HepG2 (cell line): ENCODE measurements at regions not wholly inside any gene's neighbourhood (a gene's known extent, or its start where the extent isn't known, plus 50 kb on each side); places are given as distances from the start of the nearest gene placed in this dataset.

ENCODE experiments used
- ATAC-seq: fragments of 200-7000 bp; cut with Tn5 transposase; 3 replicates; pipeline ENCODE4 v1.9.1; 2020; ENCODE audit warnings: mild to moderate bottlenecking, moderate library complexity
- BruUV-seq: library from RNA; stranded (reverse); fragments of 400-500 nt; replicated peaks from 2 replicates; lab custom pipeline; 2021; lab: Mats Ljungman, UMichigan
- CTCF ChIA-PET: fragments of 300-600 bp; formaldehyde crosslinking; extraction: SDS; loops from one replicate; lab custom pipeline; 2021; ENCODE audit warnings: low total read pairs, inconsistent platforms, low intra/inter-chr PET ratio; lab: Yijun Ruan, JAX
- POLR2A ChIA-PET: fragments of 350-600 bp; sonication (Branson Sonifier 250); formaldehyde crosslinking; loops from one replicate; lab custom pipeline; 2020; ENCODE audit warnings: antibody characterized with exemption, inconsistent platforms; lab: Yijun Ruan, JAX
- DNase-seq: peaks from one replicate; pipeline ENCODE4 v3.0.0-alpha.2; 2015; ENCODE audit warnings: low spot score
- FAIRE-seq: peaks from 3 replicates; lab custom pipeline; 2011; peaks lifted over from hg19 to GRCh38; lab: Jason Lieb, UNC
- H2AFZ ChIP-seq: one replicate; pipeline ENCODE4 v1.6.1; 2011; ENCODE audit warnings: low read length, inconsistent platforms
- H3K27ac ChIP-seq: fragments of 300-600 bp; 3 replicates; pipeline ENCODE4 v1.8.0; 2011; ENCODE audit warnings: mixed run types, mild to moderate bottlenecking, mixed read lengths, low read length, inconsistent platforms; ENCODE audit not compliant: insufficient read depth; ENCODE audit errors: extremely low read length
- H3K27me3 ChIP-seq, 2 experiments: fragments of 200-600 bp in 1 of 2; 2 replicates in 1 of 2; 3 replicates in 1 of 2; pipeline versions ENCODE4 v1.6.0 to v1.8.0; 2011; ENCODE audit warnings: low read length in 2 of 2, mild to moderate bottlenecking in 2 of 2, moderate library complexity in 2 of 2, inconsistent platforms in 1 of 2; ENCODE audit not compliant: insufficient read depth in 2 of 2, control insufficient read depth in 1 of 2
- H3K36me3 ChIP-seq, 2 experiments: fragments of 200-600 bp in 1 of 2; replicated peaks in 1 of 2; 2 replicates in 1 of 2; 3 replicates in 1 of 2; pipeline versions ENCODE4 v1.5.1 to v1.8.0; 2011; ENCODE audit warnings: low read length in 2 of 2, inconsistent platforms in 1 of 2; ENCODE audit not compliant: insufficient read depth in 2 of 2, control insufficient read depth in 1 of 2
- H3K4me1 ChIP-seq: 2 replicates; pipeline ENCODE4 v1.5.1; 2012; ENCODE audit warnings: low read length, inconsistent platforms; ENCODE audit not compliant: insufficient read depth
- H3K4me2 ChIP-seq: 2 replicates; pipeline ENCODE4 v1.6.0; 2011; ENCODE audit warnings: low read depth, low read length, inconsistent platforms
- H3K4me3 ChIP-seq, 3 experiments: fragments of 200-600 bp in 1 of 3; sonication (generic), shearing (Covaris generic) in 1 of 3; replicated peaks in 1 of 3; 2 replicates each; pipeline ENCODE4 v1.5.1; 2011 to 2016; ENCODE audit warnings: low read length in 3 of 3, inconsistent platforms in 2 of 3, low read depth in 2 of 3, mild to moderate bottlenecking in 2 of 3, control low read depth in 1 of 3, mixed read lengths in 1 of 3; ENCODE audit not compliant: insufficient read depth in 1 of 3
- H3K79me2 ChIP-seq: one replicate; pipeline ENCODE4 v1.6.1; 2011; ENCODE audit warnings: low read length, inconsistent platforms; ENCODE audit not compliant: insufficient read depth
- H3K9ac ChIP-seq: 2 replicates; pipeline ENCODE4 v1.6.0; 2011; ENCODE audit warnings: mild to moderate bottlenecking, low read depth, low read length, inconsistent platforms; ENCODE audit not compliant: insufficient read depth
- H3K9me3 ChIP-seq: 2 replicates; pipeline ENCODE4 v1.5.1; 2012; ENCODE audit warnings: mild to moderate bottlenecking, low read length
- H4K20me1 ChIP-seq: 2 replicates; pipeline ENCODE4 v1.6.0; 2011; ENCODE audit warnings: inconsistent platforms, mild to moderate bottlenecking, low read length, moderate library complexity; ENCODE audit not compliant: insufficient read depth
- WGBS: methylation state at CpG from one replicate; pipeline ENCODE4 v1.1.6; 2017; ENCODE audit warnings: low lambda C conversion rate; 5-methylcytosine and 5-hydroxymethylcytosine counted together
- in situ Hi-C: cut with HindIII; loops from 2 replicates; pipeline ENCODE4 v1.10.0; 2017; ENCODE audit warnings: low pct_unique_long_range_greater_than_20kb; ENCODE audit not compliant: extremely low pct_ligation_motif_present
- intact Hi-C: fragments of 100-400 bp; cut with micrococcal nuclease; formaldehyde crosslinking; loops from one replicate; pipeline ENCODE4 v1.10.0; 2022; ENCODE audit not compliant: unreplicated experiment
- TF ChIP-seq, protein P1 (sequence below): sonication (generic); formaldehyde crosslinking; IDR thresholded peaks from 2 replicates; pipeline ENCODE4 v1.5.0; 2020; ENCODE audit warnings: mild to moderate bottlenecking, missing genetic modification reagents
- TF ChIP-seq, protein P2 (sequence below): sonication (generic); formaldehyde crosslinking; IDR thresholded peaks from 2 replicates; pipeline ENCODE4 v1.8.1; 2022; ENCODE audit warnings: low read depth, mild to moderate bottlenecking, missing genetic modification reagents

DNA sequence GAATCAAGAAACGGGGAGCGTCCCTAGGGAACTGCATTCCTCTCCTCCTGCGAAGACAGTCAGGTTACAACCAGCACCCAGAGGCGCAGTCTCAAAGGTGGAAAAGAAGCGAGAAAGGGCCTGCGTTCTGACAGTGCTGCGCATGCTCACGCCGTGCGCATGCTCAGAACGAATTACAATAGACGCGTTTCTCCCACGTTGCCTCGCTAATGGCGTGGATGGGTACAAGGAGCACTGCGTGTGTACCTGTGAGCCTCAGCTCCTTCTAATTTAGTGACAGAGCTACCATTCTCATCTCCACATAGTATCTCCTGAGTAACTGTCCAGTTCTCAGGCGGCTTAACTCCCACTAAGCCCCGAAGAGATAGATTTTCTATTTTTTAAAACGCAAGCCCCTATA is 448.8 kb downstream of the TXNL1 start:
- Histone ChIP-seq H3K36me3 (no peaks in the 10 kb centered on the region), H4K20me1 (no peaks in the 10 kb centered on the region), H3K27ac (no peak overlapping the region), H3K79me2 (no peaks in the 10 kb centered on the region), H3K4me3 (no peak overlapping the region), H3K4me2 (no peak overlapping the region), H3K9me3 (peaks cover 71% of the 10 kb centered on the region), H2AFZ (no peak overlapping the region), H3K4me1 (no peaks in the 10 kb centered on the region), H3K9ac (no peak overlapping the region), H3K27me3 (no peaks in the 10 kb centered on the region; a peak in 1 of 5 replicates)
- FAIRE-seq = no peak
- intact Hi-C loops = no loop called here
- no peak for ATAC-seq
- TF ChIP-seq, protein P1, sequence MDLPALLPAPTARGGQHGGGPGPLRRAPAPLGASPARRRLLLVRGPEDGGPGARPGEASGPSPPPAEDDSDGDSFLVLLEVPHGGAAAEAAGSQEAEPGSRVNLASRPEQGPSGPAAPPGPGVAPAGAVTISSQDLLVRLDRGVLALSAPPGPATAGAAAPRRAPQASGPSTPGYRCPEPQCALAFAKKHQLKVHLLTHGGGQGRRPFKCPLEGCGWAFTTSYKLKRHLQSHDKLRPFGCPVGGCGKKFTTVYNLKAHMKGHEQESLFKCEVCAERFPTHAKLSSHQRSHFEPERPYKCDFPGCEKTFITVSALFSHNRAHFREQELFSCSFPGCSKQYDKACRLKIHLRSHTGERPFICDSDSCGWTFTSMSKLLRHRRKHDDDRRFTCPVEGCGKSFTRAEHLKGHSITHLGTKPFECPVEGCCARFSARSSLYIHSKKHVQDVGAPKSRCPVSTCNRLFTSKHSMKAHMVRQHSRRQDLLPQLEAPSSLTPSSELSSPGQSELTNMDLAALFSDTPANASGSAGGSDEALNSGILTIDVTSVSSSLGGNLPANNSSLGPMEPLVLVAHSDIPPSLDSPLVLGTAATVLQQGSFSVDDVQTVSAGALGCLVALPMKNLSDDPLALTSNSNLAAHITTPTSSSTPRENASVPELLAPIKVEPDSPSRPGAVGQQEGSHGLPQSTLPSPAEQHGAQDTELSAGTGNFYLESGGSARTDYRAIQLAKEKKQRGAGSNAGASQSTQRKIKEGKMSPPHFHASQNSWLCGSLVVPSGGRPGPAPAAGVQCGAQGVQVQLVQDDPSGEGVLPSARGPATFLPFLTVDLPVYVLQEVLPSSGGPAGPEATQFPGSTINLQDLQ (CRISPR knock-in tag) = no peak
- TF ChIP-seq, protein P2, sequence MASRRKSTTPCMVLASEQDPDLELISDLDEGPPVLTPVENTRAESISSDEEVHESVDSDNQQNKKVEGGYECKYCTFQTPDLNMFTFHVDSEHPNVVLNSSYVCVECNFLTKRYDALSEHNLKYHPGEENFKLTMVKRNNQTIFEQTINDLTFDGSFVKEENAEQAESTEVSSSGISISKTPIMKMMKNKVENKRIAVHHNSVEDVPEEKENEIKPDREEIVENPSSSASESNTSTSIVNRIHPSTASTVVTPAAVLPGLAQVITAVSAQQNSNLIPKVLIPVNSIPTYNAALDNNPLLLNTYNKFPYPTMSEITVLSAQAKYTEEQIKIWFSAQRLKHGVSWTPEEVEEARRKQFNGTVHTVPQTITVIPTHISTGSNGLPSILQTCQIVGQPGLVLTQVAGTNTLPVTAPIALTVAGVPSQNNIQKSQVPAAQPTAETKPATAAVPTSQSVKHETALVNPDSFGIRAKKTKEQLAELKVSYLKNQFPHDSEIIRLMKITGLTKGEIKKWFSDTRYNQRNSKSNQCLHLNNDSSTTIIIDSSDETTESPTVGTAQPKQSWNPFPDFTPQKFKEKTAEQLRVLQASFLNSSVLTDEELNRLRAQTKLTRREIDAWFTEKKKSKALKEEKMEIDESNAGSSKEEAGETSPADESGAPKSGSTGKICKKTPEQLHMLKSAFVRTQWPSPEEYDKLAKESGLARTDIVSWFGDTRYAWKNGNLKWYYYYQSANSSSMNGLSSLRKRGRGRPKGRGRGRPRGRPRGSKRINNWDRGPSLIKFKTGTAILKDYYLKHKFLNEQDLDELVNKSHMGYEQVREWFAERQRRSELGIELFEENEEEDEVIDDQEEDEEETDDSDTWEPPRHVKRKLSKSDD = no peak
- ChIA-PET POLR2A (no interaction called here), CTCF (no interaction called here)
- BruUV-seq = no TSS peak
- 65% methylated on average over 20 of the region's 20 CpGs for WGBS
- in situ Hi-C loops = no loop called here
- DNase-seq = no peak
